Dedifferentiated amniotic fluid mesenchymal stem cell (primary cell): ENCODE measurements at regions not wholly inside any gene's neighbourhood (a gene's known extent, or its start where the extent isn't known, plus 50 kb on each side); places are given as distances from the start of the nearest gene placed in this dataset.
"Not testable (repeated sequence)": the region's sequence is repeated elsewhere in the genome, so short reads cannot be mapped to it uniquely, and the experiment has no call there.

Experiments
- DNase-seq: peaks from one replicate; pipeline ENCODE4 v3.0.0-alpha.2; 2016; ENCODE audit errors: extremely low spot score

DNA sequence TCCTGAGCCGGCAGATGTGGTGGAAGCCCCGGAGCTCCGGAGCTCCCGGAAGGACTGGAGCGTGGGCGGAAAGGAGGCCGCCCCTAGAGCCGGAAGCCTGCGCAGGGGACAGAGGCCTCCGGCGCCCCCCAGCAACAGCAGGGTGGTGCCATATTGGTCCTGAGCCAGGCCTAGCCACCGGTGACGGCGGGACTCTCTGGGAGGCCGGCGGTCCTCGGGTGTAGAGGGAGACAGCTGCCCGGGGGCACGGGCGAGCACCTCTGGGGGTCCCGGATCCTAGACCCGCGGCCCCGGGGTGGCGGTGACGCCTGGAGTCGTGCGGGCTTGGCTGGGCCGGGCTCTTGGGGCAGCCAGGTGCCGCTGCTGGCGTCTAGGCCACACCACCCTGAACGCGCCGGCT, 1472.2 kb downstream of the FOXD4L5 start:
- not testable (repeated sequence) for DNase-seq

- not testable (repeated sequence) for DNase-seq
Measured at GRCh38 chr9:63804205-63804604, 1480.8 kb downstream of the FOXD4L5 start.

- not testable (repeated sequence) for DNase-seq
Measured at GRCh38 chr9:63794081-63794685, 1490.8 kb downstream of the FOXD4L5 start.

GRCh38 chr9:63787454-63787853, 1497.6 kb downstream of the FOXD4L5 start:
- not testable (repeated sequence) for DNase-seq

GRCh38 chr9:63785059-63785458, 1500.0 kb downstream of the FOXD4L5 start:
- DNase-seq, result not testable (repeated sequence)

- DNase-seq, result not testable (repeated sequence)
Measured at GRCh38 chr9:63784421-63784820, 1500.6 kb downstream of the FOXD4L5 start.

DNA sequence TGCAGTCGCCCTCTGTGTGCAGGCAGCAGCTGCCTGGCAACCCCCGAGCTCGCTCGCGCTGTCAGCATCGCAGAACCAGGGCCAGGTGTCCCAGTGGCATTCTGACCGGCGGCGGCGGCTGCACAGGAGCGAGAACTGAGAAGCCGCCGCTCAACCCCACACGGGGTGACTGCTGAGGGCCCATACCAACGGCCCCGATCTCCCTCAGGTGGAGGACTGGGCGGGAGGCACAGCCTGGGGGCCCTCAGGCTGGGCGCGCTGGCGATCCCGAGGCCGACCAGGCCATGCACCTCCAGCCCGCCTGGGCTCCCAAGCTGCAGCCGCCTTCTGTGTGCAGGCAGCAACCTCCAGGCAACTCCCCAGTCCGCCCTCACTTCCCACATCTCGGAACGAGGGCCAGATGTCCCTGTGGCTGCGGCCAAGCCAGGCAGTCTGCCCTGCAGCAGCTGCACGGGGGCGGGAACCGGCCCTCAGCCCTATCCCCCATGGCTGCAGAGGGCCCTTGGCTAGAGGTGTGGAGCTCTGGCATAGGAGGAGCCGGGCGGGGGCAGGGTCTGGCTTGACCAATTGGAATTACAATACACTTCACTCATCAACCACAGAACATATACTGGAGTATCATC, 1503.1 kb downstream of the FOXD4L5 start:
- not testable (repeated sequence) for DNase-seq

DNA sequence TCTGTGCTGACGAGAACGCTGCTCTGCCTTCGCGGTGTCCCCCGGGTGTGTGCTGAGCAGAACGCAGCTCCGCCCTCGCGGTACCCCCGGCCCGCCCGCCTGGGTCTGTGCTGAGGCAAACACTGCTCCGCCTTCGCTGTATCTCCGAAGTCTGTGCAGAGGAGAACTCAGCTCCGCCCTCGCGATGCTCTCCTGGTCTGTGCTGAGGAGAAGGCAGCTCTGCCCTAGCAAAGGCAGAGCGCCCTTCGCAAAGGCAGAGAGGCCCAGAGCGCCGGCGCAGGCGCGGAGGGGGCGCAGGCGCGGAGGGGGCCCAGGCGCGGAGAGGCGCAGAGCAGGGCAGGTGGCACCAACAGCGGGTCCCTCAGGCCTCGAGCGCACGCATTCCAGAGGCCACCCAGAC, 1503.6 kb downstream of the FOXD4L5 start:
- not testable (repeated sequence) for DNase-seq

GRCh38 chr9:63776220-63776619, 1508.8 kb downstream of the FOXD4L5 start:
- DNase-seq, result not testable (repeated sequence)

- DNase-seq, result not testable (repeated sequence)
Measured at GRCh38 chr9:63775092-63775426, 1510.0 kb downstream of the FOXD4L5 start.

- DNase-seq, result not testable (repeated sequence)
Measured at GRCh38 chr9:63774369-63775091, 1510.5 kb downstream of the FOXD4L5 start.

DNA sequence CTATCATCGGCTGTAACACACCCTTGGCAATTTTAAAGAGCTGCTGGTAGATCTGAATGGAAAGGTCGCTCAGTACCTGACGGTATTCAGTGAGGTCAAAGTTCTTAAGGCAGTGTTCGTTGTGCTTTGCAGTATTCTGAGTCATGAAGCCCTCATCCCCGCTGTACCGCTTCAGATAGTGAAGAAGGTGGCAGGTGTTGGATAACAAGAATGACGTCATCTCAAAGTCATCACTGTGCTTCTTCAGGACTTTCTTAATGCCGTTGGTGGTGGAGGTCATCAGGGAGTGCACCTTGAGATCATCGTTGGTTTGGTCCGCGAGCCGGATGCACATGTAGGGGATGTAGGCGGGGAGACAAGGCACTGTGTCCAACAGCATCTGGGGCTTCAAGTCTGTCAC, 1522.8 kb downstream of the FOXD4L5 start:
- DNase-seq, result not testable (repeated sequence)

DNA sequence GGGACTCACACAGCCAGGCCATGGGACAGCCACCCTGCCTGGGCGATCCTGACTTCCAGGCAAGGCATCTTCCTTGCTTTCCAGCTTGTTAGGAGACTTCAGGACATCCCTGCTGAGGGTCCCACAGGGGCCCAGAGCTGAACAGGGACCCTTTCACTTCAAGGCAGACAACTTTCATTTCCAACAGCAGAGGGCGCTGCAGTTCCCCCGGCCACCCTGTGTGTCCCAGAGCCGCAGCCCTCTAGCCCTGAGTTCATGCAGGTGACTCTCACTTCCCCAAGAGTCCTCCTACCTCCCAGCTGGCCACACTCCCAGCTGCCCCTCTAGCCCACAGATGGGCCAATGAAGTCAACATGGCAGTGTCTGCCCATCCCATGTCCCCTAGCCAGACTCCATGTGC, 1556.0 kb downstream of the FOXD4L5 start:
- not testable (repeated sequence) for DNase-seq

GRCh38 chr9:63728287-63728686, 1556.7 kb downstream of the FOXD4L5 start:
- DNase-seq, result no peak

GRCh38 chr9:63708285-63708684, 1576.7 kb downstream of the FOXD4L5 start:
- not testable (repeated sequence) for DNase-seq

DNA sequence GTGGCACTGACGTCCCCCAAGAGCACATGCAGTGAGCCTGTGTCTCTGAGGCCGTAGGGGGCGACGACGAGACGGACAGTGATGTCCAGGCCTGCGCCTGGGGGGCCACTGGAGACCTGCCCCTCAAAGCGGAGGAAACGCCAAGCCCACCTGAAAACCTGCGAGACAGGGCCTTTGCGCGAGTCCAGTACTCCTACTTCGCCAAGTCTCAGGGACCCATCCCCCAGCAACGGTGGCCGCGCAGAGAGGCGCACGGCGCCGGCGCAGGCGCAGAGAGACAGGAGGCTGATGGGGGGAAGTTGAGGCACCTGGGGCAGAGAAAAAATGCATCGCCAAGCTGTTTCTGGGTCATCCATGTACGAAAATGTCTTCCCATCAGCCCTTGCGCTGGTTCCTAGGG, 1580.6 kb downstream of the FOXD4L5 start:
- not testable (repeated sequence) for DNase-seq

GRCh38 chr9:63703670-63704069, 1581.3 kb downstream of the FOXD4L5 start:
- not testable (repeated sequence) for DNase-seq

- DNase-seq, result not testable (repeated sequence)
Measured at GRCh38 chr9:63703138-63703665, 1581.8 kb downstream of the FOXD4L5 start.
